Activated naive CD8-positive, alpha-beta T cell treated with anti-CD3 and anti-CD28 coated beads, Interleukin-2, amount 10 ng/mL, durations not matched to agents 7 days and 5 days (primary cell): ENCODE measurements at regions not wholly inside any gene's neighbourhood (a gene's known extent, or its start where the extent isn't known, plus 50 kb on each side); places are given as distances from the start of the nearest gene placed in this dataset.

Experiments used
- ATAC-seq: fragments of 150-1000 bp; cut with Tn5 transposase; one replicate; pipeline ENCODE4 v1.10.0; 2021; ENCODE audit warnings: low read depth, moderate library complexity
- POLR2A ChIA-PET: fragments of 350-600 bp; sonication (Branson Sonifier 250); formaldehyde crosslinking; loops from one replicate; lab custom pipeline; 2021; ENCODE audit warnings: antibody characterized with exemption; lab: Charles Lee
- DNase-seq: peaks from one replicate; pipeline ENCODE4 v3.0.0; 2021
- H3K27ac Mint-ChIP-seq: one replicate; pipeline ENCODE4 v1.8.0; 2022; ENCODE audit warnings: mild to moderate bottlenecking, mixed read lengths
- H3K27me3 Mint-ChIP-seq: one replicate; pipeline ENCODE4 v1.8.0; 2022; ENCODE audit warnings: mild to moderate bottlenecking, moderate library complexity, mixed read lengths
- H3K36me3 Mint-ChIP-seq: one replicate; pipeline ENCODE4 v1.8.0; 2021; ENCODE audit warnings: mild to moderate bottlenecking, mixed read lengths
- H3K4me1 Mint-ChIP-seq: one replicate; pipeline ENCODE4 v1.8.0; 2021; ENCODE audit warnings: mixed read lengths
- H3K4me3 Mint-ChIP-seq: one replicate; pipeline ENCODE4 v1.8.0; 2022; ENCODE audit warnings: mild to moderate bottlenecking, moderate library complexity, mixed read lengths
- H3K9me3 Mint-ChIP-seq: one replicate; pipeline ENCODE4 v1.8.0; 2021; ENCODE audit warnings: mixed read lengths

DNA sequence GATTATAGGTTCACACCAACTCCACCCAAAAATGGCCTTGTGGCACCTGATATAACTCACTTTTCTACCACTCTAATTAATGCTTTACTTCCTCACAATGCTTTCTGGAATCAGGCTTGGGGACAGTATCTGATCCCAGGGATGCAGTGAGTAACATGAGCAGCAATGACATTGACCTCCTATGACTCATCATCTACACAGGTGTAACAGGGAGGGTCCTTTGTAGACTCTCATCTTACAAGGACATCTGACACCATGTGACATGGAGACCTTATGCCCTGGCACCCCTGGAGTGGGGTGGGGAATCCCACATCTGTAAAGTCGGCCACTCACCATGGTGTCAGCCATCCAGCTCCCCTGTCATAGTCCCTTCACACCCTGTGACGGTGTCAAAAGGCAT, 586.4 kb downstream of the MED13L start:
- H3K4me1 Mint-ChIP-seq: no peaks in the 10 kb centered on the region
- ATAC-seq (no peak), DNase-seq (no peak)
- H3K36me3 Mint-ChIP-seq: no peaks in the 10 kb centered on the region
- H3K27ac Mint-ChIP-seq: no peak overlapping the region
- no peaks in the 10 kb centered on the region for H3K27me3 Mint-ChIP-seq
- no peak overlapping the region for H3K4me3 Mint-ChIP-seq
- POLR2A ChIA-PET: no interaction called here
- H3K9me3 Mint-ChIP-seq: no peaks in the 10 kb centered on the region

GRCh38 chr12:115687094-115687493, 590.4 kb downstream of the MED13L start:
- H3K27me3 Mint-ChIP-seq: no peaks in the 10 kb centered on the region
- H3K4me1 Mint-ChIP-seq: no peaks in the 10 kb centered on the region
- ATAC-seq (no peak), DNase-seq (no peak)
- POLR2A ChIA-PET: no interaction called here
- H3K9me3 Mint-ChIP-seq: peaks cover 2% of the 10 kb centered on the region
- no peak overlapping the region for H3K4me3 Mint-ChIP-seq
- H3K36me3 Mint-ChIP-seq: no peaks in the 10 kb centered on the region
- no peak overlapping the region for H3K27ac Mint-ChIP-seq

DNA sequence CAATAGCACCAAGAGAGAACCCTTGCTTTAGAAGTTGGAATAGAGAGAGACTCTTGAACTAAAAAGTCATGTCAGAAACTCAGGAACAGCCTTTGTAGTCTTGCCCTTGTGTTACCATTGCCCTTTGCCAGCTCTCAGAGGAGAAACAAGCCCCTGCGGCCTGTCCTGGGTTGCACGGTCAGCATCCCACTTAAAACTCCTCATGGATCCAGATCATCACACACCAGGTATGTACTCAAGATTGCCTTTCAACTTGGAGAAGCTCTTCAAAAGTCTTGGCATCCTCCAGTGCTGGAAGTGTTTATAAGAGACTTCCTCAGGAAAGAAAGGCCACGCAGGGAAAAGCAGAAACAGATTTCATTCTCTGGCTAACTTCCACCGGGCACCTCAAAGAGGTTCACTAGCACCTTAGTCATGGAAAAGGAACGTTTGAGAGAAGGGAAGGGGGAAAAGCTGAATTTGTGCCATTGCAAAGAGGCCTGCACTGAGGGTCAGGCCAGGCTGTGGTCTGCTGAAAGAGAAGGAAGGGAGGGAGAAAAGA, 594.2 kb downstream of the MED13L start:
- H3K27ac Mint-ChIP-seq: no peak overlapping the region
- peaks cover 2% of the 10 kb centered on the region for H3K9me3 Mint-ChIP-seq
- no peaks in the 10 kb centered on the region for H3K36me3 Mint-ChIP-seq
- DNase-seq (no peak), ATAC-seq (no peak)
- no peaks in the 10 kb centered on the region for H3K4me1 Mint-ChIP-seq
- no peaks in the 10 kb centered on the region for H3K27me3 Mint-ChIP-seq
- H3K4me3 Mint-ChIP-seq: no peak overlapping the region
- POLR2A ChIA-PET: no interaction called here

GRCh38 chr12:115680967-115681366, 596.5 kb downstream of the MED13L start:
- H3K36me3 Mint-ChIP-seq: no peaks in the 10 kb centered on the region
- H3K9me3 Mint-ChIP-seq: peaks cover 2% of the 10 kb centered on the region
- DNase-seq (no peak), ATAC-seq (no peak)
- no peak overlapping the region for H3K27ac Mint-ChIP-seq
- POLR2A ChIA-PET: no interaction called here
- no peaks in the 10 kb centered on the region for H3K4me1 Mint-ChIP-seq
- no peaks in the 10 kb centered on the region for H3K27me3 Mint-ChIP-seq
- H3K4me3 Mint-ChIP-seq: no peak overlapping the region

GRCh38 chr12:115672506-115673080, 604.9 kb downstream of the MED13L start:
- no peaks in the 10 kb centered on the region for H3K36me3 Mint-ChIP-seq
- no peak for ATAC-seq
- H3K9me3 Mint-ChIP-seq: peaks cover 7% of the 10 kb centered on the region
- POLR2A ChIA-PET: no interaction called here
- no peak overlapping the region for H3K4me3 Mint-ChIP-seq
- DNase-seq: no peak
- H3K4me1 Mint-ChIP-seq: no peaks in the 10 kb centered on the region
- no peaks in the 10 kb centered on the region for H3K27me3 Mint-ChIP-seq
- H3K27ac Mint-ChIP-seq: no peak overlapping the region

DNA sequence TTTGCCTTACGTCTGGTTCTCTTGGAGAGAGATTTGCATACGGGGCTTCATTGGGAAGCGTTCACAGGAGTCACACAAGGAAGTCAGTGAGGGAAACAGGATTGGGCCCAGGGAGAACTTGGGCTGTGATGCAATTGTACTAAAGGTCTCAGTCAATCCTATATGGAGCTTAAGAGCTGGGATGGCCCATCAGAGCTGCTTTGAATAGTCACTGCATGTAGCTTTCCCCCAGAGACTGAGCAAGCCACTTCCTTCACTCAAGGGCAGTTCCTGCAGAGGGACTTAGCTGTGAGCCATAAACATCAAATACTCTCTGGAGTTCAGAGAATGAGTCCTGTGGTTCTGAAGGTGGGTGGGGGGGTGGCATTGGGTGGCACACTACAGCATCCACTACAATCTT, 605.4 kb downstream of the MED13L start:
- POLR2A ChIA-PET: no interaction called here
- no peaks in the 10 kb centered on the region for H3K27me3 Mint-ChIP-seq
- H3K4me1 Mint-ChIP-seq: no peaks in the 10 kb centered on the region
- H3K9me3 Mint-ChIP-seq: peaks cover 7% of the 10 kb centered on the region
- no peak for ATAC-seq
- H3K27ac Mint-ChIP-seq: no peak overlapping the region
- H3K36me3 Mint-ChIP-seq: no peaks in the 10 kb centered on the region
- no peak for DNase-seq
- H3K4me3 Mint-ChIP-seq: no peak overlapping the region

DNA sequence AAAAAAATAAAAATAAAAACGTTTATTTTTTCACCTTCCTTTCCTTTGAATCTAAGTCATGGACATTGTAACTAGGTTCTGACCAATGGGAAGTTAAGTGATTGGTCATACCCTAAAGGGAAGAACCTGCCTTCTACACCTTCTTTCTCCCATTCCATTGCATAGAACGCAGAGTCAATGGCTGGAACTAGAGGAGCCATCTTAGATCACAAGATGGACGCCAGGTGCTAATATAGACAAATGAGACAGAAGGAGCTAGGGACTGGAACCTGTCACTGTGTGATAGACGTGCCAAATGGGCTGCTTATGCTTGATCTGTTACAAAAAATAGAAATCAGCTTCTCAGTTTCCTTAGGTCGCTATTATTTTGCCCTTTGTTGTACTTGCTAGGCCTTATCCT, 606.6 kb downstream of the MED13L start:
- ATAC-seq (no peak), DNase-seq (no peak)
- Mint-ChIP-seq H3K9me3 (peaks cover 7% of the 10 kb centered on the region), H3K4me1 (no peaks in the 10 kb centered on the region), H3K27ac (no peak overlapping the region), H3K4me3 (no peak overlapping the region), H3K27me3 (no peaks in the 10 kb centered on the region), H3K36me3 (no peaks in the 10 kb centered on the region)
- POLR2A ChIA-PET: no interaction called here

DNA sequence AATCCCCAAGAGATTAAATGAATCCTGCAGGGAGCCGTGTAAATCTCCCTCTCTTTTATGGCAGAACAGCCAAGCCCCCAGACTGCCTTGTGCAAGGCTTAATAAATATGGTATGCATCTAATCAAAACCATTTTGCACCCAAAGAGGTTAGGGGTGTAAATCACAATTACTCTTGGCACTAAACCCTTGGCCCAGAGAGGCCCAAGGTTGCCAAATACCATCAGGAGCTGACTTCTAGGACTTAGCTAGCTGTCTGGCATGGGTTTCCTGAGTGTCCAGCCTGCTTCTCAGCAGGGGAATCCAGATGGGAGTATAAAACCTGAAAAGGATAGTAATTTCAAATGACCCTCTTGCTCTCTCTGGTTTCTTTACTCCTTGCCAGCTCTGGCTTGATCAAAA, 610.4 kb downstream of the MED13L start:
- ATAC-seq (no peak), DNase-seq (no peak)
- Mint-ChIP-seq H3K36me3 (no peaks in the 10 kb centered on the region), H3K4me1 (no peaks in the 10 kb centered on the region), H3K4me3 (no peak overlapping the region), H3K9me3 (peaks cover 2% of the 10 kb centered on the region), H3K27ac (no peak overlapping the region), H3K27me3 (no peaks in the 10 kb centered on the region)
- POLR2A ChIA-PET: no interaction called here

DNA sequence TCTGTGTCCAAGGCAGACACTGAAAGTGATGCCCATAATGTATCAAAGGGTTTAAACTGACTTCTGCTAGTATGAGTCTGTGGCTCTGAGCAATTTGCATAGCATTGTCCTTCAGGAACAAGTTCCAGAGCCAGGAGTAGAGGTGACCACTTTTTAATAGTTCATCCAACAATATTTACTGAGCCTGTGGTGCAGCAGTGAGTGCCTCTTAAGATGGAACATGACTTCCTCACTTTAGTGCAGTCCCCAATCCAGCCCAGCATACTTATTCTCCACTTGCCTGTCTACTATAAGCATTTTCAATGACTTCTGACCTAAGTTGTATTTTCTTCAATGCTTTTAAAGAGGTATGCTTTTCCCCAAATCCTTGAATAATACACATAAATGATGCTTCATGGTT, 611.3 kb downstream of the MED13L start:
- ATAC-seq: no peak
- Mint-ChIP-seq H3K36me3 (no peaks in the 10 kb centered on the region), H3K4me1 (no peaks in the 10 kb centered on the region), H3K4me3 (no peak overlapping the region), H3K27ac (no peak overlapping the region), H3K27me3 (peaks cover 2% of the 10 kb centered on the region), H3K9me3 (no peaks in the 10 kb centered on the region)
- no peak for DNase-seq
- POLR2A ChIA-PET: no interaction called here

DNA sequence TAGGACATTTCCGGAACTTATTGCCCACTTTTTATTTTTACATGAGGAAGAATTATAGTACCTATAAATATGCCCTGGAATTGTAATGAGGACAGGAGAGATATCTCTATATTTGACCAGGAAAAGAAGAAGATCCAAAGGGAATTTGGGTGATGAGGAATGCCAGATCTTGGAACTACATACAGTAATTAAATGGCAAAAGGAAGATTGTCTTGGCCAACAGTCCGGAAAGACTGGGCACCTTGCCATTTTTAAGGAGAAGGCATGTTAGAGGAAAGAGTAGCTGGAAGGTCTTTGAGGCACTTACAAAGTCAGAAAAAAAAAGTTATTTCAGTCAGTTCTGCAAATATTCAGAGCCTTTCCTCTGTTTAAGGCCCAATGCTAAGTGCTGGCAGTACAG, 616.4 kb downstream of the MED13L start:
- Mint-ChIP-seq H3K4me1 (no peaks in the 10 kb centered on the region), H3K4me3 (no peak overlapping the region), H3K27ac (no peak overlapping the region), H3K9me3 (no peaks in the 10 kb centered on the region), H3K36me3 (no peaks in the 10 kb centered on the region), H3K27me3 (peaks cover 6% of the 10 kb centered on the region)
- ATAC-seq: no peak
- POLR2A ChIA-PET: no interaction called here
- no peak for DNase-seq

GRCh38 chr12:115660211-115660805, 617.2 kb downstream of the MED13L start:
- no peak overlapping the region for H3K27ac Mint-ChIP-seq
- ATAC-seq (no peak), DNase-seq (no peak)
- no peak overlapping the region for H3K4me3 Mint-ChIP-seq
- H3K4me1 Mint-ChIP-seq: no peaks in the 10 kb centered on the region
- H3K27me3 Mint-ChIP-seq: peaks cover 6% of the 10 kb centered on the region
- H3K9me3 Mint-ChIP-seq: no peaks in the 10 kb centered on the region
- no peaks in the 10 kb centered on the region for H3K36me3 Mint-ChIP-seq
- POLR2A ChIA-PET: no interaction called here

DNA sequence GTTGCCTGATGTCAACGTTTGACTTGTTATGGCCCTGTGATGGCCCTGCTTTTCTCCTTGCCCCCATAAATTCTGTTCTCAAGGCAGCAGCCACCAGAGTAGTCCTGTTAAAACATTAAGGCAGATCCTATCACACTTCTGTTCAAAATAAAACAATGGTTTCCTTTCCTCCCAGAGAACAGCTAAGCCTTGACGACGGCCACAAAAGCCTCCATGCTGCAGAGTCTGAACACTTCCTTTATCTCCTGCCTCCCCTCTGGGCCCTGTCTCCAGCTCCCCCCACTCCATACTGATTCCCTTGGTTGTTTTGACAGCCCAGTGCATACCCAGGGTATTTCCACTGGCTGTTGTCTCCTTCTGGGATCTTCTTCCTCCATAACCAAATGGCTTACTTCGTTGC, 618.1 kb downstream of the MED13L start:
- ATAC-seq (no peak), DNase-seq (no peak)
- Mint-ChIP-seq H3K27me3 (peaks cover 8% of the 10 kb centered on the region), H3K27ac (no peak overlapping the region), H3K36me3 (no peaks in the 10 kb centered on the region), H3K9me3 (no peaks in the 10 kb centered on the region), H3K4me1 (no peaks in the 10 kb centered on the region), H3K4me3 (no peak overlapping the region)
- POLR2A ChIA-PET: no interaction called here

- H3K4me1 Mint-ChIP-seq: no peaks in the 10 kb centered on the region
- ATAC-seq: no peak
- no peaks in the 10 kb centered on the region for H3K9me3 Mint-ChIP-seq
- POLR2A ChIA-PET: no interaction called here
- no peak overlapping the region for H3K4me3 Mint-ChIP-seq
- no peaks in the 10 kb centered on the region for H3K36me3 Mint-ChIP-seq
- H3K27me3 Mint-ChIP-seq: peaks cover 8% of the 10 kb centered on the region
- no peak overlapping the region for H3K27ac Mint-ChIP-seq
- no peak for DNase-seq
Measured at GRCh38 chr12:115657081-115658013, 620.1 kb downstream of the MED13L start.

- peaks cover 2% of the 10 kb centered on the region for H3K27me3 Mint-ChIP-seq
- no peaks in the 10 kb centered on the region for H3K4me1 Mint-ChIP-seq
- no peak overlapping the region for H3K27ac Mint-ChIP-seq
- no peaks in the 10 kb centered on the region for H3K36me3 Mint-ChIP-seq
- POLR2A ChIA-PET: no interaction called here
- ATAC-seq (no peak), DNase-seq (no peak)
- H3K9me3 Mint-ChIP-seq: peaks cover 7% of the 10 kb centered on the region
- H3K4me3 Mint-ChIP-seq: no peak overlapping the region
Measured at GRCh38 chr12:115650026-115650425, 627.5 kb downstream of the MED13L start.
